GM20000 (cell line): ENCODE measurements at regions not wholly inside any gene's neighbourhood (a gene's known extent, or its start where the extent isn't known, plus 50 kb on each side); places are given as distances from the start of the nearest gene placed in this dataset.

Source experiments
- DNase-seq: peaks from one replicate; pipeline ENCODE4 v3.0.0; 2012; ENCODE audit warnings: low spot score
- TF ChIP-seq, protein P1 (sequence below): IDR thresholded peaks from 2 replicates; pipeline ENCODE4 v1.5.1; 2012; ENCODE audit warnings: mild to moderate bottlenecking, control low read depth; ENCODE audit errors: extremely low read depth, missing control alignments

GRCh38 chr4:85420831-85421230 is 54.1 kb upstream of the ARHGAP24 start:
- DNase-seq = peak; percentile 2
- TF ChIP-seq, protein P1, sequence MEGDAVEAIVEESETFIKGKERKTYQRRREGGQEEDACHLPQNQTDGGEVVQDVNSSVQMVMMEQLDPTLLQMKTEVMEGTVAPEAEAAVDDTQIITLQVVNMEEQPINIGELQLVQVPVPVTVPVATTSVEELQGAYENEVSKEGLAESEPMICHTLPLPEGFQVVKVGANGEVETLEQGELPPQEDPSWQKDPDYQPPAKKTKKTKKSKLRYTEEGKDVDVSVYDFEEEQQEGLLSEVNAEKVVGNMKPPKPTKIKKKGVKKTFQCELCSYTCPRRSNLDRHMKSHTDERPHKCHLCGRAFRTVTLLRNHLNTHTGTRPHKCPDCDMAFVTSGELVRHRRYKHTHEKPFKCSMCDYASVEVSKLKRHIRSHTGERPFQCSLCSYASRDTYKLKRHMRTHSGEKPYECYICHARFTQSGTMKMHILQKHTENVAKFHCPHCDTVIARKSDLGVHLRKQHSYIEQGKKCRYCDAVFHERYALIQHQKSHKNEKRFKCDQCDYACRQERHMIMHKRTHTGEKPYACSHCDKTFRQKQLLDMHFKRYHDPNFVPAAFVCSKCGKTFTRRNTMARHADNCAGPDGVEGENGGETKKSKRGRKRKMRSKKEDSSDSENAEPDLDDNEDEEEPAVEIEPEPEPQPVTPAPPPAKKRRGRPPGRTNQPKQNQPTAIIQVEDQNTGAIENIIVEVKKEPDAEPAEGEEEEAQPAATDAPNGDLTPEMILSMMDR = no peak

DNA sequence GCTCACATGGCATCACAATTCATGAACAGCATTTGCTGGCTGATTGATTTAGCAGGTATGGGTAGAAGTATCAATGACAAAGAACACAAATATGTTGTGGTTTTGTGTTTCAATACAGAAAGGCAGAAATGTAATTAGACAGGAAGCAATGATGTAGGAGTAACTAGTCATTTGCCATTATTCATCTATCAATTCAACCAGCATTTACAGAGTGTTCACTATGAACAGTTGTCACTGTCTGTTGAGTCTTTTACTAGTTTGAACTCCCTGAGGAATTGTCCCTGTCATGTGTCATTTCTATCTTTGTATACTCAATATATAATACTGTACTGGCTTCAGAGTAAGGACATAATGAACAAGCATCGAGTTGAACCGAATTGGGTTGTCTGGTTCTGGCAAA is 51.5 kb upstream of the ARHGAP24 start:
- DNase-seq = no peak
- TF ChIP-seq, protein P1 = no peak
